Epithelial cell of proximal tubule (primary cell): ENCODE measurements at regions not wholly inside any gene's neighbourhood (a gene's known extent, or its start where the extent isn't known, plus 50 kb on each side); places are given as distances from the start of the nearest gene placed in this dataset.

ENCODE experiments used
- DNase-seq: peaks from one replicate; pipeline ENCODE4 v3.0.0-alpha.2; 2011; ENCODE audit warnings: low read depth
- H3K4me3 ChIP-seq: 2 replicates; pipeline ENCODE4 v1.5.1; 2011; ENCODE audit warnings: low read depth, mild to moderate bottlenecking, low read length
- TF ChIP-seq, protein P1 (sequence below): conservative IDR thresholded peaks from 2 replicates; pipeline ENCODE4 v1.5.1; 2012; ENCODE audit warnings: low read depth, mild to moderate bottlenecking, low read length

DNA sequence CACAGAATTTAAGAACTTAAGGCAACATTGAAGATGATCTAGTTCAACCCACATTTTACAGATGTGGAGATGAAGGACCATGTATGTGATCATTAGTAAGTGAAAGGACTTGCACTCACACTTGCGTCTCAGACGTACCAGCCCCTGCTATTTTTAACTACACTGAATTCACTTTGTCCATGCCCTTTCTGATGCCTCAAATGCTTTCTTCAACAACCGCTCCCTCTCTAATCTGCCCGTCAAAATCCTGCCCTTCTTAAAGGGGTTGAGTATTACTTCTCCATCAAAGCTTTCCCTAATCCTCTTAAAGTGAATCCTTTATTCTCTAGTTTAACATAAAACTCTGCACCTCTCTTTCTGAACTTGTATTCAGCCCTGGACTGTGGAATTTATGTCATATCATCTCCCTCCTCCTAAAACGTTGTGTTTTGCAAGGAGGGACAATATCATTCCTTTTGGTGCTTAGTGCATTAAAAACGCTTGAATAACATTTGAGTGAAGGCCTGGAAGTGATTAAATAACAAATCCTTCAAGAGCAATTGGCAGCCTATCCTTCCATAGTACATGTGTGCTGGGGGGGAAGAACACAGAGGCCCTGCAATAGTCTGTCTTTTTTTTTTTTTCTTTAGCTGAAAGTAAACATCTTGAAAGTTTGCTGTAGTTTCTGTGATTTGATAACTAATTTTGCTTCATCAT, 493.3 kb downstream of the LMO7 start:
- TF ChIP-seq, protein P1, sequence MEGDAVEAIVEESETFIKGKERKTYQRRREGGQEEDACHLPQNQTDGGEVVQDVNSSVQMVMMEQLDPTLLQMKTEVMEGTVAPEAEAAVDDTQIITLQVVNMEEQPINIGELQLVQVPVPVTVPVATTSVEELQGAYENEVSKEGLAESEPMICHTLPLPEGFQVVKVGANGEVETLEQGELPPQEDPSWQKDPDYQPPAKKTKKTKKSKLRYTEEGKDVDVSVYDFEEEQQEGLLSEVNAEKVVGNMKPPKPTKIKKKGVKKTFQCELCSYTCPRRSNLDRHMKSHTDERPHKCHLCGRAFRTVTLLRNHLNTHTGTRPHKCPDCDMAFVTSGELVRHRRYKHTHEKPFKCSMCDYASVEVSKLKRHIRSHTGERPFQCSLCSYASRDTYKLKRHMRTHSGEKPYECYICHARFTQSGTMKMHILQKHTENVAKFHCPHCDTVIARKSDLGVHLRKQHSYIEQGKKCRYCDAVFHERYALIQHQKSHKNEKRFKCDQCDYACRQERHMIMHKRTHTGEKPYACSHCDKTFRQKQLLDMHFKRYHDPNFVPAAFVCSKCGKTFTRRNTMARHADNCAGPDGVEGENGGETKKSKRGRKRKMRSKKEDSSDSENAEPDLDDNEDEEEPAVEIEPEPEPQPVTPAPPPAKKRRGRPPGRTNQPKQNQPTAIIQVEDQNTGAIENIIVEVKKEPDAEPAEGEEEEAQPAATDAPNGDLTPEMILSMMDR = no peak
- no peak overlapping the region for H3K4me3 ChIP-seq
- DNase-seq = no peak

DNA sequence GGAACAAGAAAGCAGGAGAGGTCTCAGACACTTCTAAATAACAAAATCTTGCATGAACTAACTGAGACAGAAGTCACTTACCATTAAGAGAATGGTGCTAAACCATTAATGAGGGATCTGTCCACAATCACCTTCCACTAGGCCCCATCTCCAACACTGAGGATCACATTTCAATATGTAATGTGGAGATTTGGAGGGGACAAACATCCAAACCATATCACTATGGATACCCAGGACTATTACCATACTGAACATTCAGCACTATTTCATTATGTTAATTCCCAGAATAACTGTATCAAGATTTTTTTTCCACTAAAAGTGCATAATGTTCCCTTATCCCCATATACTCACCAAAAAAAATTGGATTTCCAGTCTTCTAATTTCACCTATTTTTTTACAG, 491.8 kb downstream of the LMO7 start:
- no peak overlapping the region for H3K4me3 ChIP-seq
- DNase-seq = no peak
- TF ChIP-seq, protein P1 = no peak

DNA sequence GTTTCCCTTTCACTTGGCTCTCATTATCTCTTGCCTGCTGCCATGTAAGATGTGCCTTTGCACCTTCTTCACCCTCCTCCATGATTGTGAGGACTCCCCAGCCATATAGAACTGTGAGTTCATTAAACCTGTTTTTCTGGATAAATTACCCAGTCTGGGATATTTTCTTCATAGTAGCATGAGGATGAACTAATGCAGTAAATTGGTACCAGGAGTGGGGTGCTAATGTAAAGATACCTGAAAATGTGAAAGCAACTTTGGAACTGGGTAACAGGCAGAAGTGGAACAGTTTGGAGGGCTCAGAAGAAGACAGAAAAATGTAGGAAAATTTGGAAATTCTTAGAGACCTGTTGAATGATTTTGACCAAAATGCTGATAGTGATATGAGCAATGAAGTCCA, 487.4 kb downstream of the LMO7 start:
- TF ChIP-seq, protein P1 = no peak
- H3K4me3 ChIP-seq = no peak overlapping the region
- no peak for DNase-seq

DNA sequence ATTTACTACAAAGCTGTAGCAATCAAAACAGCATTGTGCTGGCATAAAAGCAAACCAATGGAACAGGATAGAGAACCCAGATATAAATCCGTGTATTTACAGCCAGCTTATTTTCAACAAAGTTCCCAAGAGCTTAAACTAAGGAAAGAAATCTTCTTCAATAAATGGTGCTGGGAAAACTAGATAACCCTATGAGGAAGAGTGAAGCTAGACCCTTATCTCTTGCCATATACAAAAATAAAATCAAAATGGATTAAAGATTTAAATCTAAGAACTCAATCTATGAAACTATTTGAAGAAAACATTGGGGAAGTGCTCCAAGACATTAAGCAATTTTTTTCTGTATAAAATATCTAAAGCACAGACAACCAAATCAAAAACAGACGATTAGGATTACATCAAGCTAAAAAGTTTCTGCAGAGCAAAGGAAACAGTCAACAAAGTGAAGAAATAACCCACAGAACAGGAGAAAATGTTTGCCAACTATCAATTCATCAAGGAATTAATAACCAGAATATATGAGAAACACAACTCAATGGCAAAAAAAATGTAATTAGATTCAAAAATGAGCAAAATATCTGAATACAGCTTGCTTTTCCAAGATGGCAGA, 480.7 kb downstream of the LMO7 start:
- no peak for DNase-seq
- TF ChIP-seq, protein P1 = no peak
- no peak overlapping the region for H3K4me3 ChIP-seq

DNA sequence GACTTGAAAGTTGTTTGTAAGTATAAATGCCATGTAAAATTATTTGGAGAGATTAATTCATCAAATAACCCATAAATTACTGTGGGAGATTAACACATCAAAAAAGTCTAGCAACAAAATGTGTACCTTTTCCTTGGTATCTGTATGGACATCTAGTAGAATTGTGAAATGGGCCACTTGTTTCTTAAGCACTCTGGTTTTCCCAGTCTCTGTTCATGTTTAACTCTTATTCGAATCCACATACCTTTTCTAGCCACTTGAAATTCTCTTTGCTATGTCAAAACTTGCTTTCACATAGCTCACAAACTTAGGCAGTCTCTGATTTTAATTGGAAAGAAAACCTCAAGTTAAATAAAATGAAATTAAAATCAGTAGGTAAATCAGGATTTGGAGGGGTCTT, 470.6 kb downstream of the LMO7 start:
- no peak for DNase-seq
- TF ChIP-seq, protein P1 = no peak
- no peak overlapping the region for H3K4me3 ChIP-seq

DNA sequence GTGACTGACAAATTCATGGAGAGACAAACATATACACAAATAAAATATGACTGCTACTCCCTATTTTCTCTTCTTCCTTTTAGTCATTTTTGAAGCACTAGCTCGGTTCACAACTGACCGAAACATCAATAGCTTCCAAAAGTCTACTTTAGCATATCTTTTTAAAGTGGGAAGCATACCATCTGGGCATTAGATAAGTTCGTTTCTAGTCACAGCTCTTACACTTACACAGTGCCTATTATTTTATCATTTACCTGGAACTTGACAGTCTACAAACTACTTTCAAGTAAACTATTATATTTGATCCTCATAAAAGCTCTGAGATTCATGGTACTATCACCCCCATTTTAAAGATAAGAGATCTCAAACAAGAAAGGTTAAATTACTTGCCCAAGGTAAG, 458.5 kb downstream of the LMO7 start:
- TF ChIP-seq, protein P1 = no peak
- DNase-seq = no peak
- H3K4me3 ChIP-seq = no peak overlapping the region

DNA sequence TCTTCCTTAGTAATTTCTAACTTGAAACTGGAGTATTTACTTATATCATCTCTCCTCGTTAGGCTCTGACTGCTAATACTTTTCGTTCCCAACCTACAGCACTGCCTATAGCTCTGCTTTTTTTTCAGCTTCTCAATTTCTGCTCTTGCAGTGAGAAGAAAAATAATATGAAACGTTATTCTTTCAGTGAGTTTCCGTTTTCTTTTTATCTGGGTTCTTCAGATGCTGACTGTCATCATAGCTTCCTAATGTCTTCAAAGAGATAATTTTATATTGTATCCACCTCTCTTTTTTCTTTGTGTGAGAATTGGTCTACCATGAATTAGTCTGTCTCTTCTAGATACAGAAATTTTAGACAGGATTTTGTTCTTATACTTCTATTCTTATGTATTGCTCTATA, 454.9 kb downstream of the LMO7 start:
- TF ChIP-seq, protein P1 = no peak
- DNase-seq = no peak
- no peak overlapping the region for H3K4me3 ChIP-seq
